ENCODE measurements at regions not wholly inside any gene's neighbourhood (a gene's known extent, or its start where the extent isn't known, plus 50 kb on each side); places are given as distances from the start of the nearest gene placed in this dataset.

DNA sequence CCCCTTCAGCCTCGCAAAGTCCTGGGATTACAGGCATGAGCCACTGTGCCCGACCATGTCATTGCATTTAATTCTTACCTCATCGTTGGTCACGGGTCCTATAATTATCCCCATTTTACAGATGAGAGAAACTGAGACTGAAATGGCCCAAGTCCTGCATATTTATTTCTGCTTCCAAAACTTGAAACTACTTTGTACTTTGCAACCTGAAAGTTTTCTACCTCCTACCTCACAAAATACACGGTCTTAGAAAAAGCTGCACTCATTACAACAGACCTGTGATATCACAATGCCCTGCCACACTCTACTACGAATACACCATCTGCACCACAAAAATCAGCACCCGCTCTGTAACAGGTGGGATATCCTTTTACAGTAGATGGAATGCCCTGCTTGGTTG lies 189.1 kb downstream of the ADAMTS15 start:
- TF ChIP-seq POLR2A (IDR thresholded peaks at IDR 0.05; ENCODE audit: low read length): no peak
- TF ChIP-seq GATA1 (IDR thresholded peaks at IDR 0.05; ENCODE audit: low read depth, low read length): no peak
